AG09319 (cell line): ENCODE measurements at regions not wholly inside any gene's neighbourhood (a gene's known extent, or its start where the extent isn't known, plus 50 kb on each side); places are given as distances from the start of the nearest gene placed in this dataset.

Source experiments
- DNase-seq: peaks from one replicate; pipeline ENCODE4 v3.0.0-alpha.2; 2010; ENCODE audit warnings: low read depth; ENCODE audit errors: extremely low read depth
- TF ChIP-seq, protein P1 (sequence below): IDR thresholded peaks from 2 replicates; pipeline ENCODE4 v1.5.1; 2011; ENCODE audit warnings: low read depth, mild to moderate bottlenecking, inconsistent platforms, low read length, moderate library complexity

DNA sequence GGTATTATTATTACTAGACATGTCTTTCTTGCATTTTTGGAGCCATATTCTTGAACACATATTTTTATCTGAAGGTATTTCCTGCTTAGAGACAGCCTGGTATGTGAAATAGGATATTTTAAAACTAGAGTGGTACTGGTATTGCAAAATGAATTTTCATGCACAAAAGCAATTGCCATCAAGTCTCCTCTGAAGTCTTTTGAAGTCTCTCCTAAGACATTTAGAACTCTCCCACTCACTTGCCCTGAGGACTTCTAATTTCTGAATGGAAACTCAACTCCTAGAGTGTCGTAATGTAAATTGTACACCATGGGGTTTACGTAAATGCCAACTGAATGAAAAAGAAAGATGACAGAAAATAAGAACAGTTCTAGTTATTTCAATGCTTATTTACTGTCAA is 967.0 kb downstream of the DCDC2C start:
- no peak for DNase-seq
- TF ChIP-seq, protein P1, sequence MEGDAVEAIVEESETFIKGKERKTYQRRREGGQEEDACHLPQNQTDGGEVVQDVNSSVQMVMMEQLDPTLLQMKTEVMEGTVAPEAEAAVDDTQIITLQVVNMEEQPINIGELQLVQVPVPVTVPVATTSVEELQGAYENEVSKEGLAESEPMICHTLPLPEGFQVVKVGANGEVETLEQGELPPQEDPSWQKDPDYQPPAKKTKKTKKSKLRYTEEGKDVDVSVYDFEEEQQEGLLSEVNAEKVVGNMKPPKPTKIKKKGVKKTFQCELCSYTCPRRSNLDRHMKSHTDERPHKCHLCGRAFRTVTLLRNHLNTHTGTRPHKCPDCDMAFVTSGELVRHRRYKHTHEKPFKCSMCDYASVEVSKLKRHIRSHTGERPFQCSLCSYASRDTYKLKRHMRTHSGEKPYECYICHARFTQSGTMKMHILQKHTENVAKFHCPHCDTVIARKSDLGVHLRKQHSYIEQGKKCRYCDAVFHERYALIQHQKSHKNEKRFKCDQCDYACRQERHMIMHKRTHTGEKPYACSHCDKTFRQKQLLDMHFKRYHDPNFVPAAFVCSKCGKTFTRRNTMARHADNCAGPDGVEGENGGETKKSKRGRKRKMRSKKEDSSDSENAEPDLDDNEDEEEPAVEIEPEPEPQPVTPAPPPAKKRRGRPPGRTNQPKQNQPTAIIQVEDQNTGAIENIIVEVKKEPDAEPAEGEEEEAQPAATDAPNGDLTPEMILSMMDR, result no peak

GRCh38 chr2:4673025-4673489 is 969.7 kb downstream of the DCDC2C start:
- no peak for DNase-seq
- TF ChIP-seq, protein P1, result no peak

GRCh38 chr2:4674007-4674406 is 970.6 kb downstream of the DCDC2C start:
- no peak for DNase-seq
- TF ChIP-seq, protein P1, result no peak

- TF ChIP-seq, protein P1, result no peak
- no peak for DNase-seq
Measured at GRCh38 chr2:4675295-4675694, 971.9 kb downstream of the DCDC2C start.

GRCh38 chr2:4678927-4679326 is 975.6 kb downstream of the DCDC2C start:
- DNase-seq, result no peak
- TF ChIP-seq, protein P1, result no peak

- TF ChIP-seq, protein P1, result no peak
- no peak for DNase-seq
Measured at GRCh38 chr2:4679391-4679790, 976.0 kb downstream of the DCDC2C start.

- TF ChIP-seq, protein P1, result no peak
- DNase-seq, result no peak
Measured at GRCh38 chr2:4684921-4685320, 981.5 kb downstream of the DCDC2C start.
